Panc1 (cell line): ENCODE measurements at regions not wholly inside any gene's neighbourhood (a gene's known extent, or its start where the extent isn't known, plus 50 kb on each side); places are given as distances from the start of the nearest gene placed in this dataset.

Experiments used
- POLR2AphosphoS5 ChIP-seq: IDR thresholded peaks from 2 replicates; pipeline ENCODE4 v1.6.1; 2012; ENCODE audit warnings: mild to moderate bottlenecking, low read depth, low read length, moderate library complexity
- REST ChIP-seq, 2 experiments: IDR thresholded peaks; 2 replicates each; pipeline ENCODE4 v1.6.1; 2011 to 2012; ENCODE audit warnings: low read depth in 2 of 2, control low read depth in 1 of 2, low read length in 1 of 2, mild to moderate bottlenecking in 1 of 2, moderate library complexity in 1 of 2; ENCODE audit not compliant: insufficient read depth in 1 of 2
- TF ChIP-seq, protein P1 (sequence below): fragments of 450-650 bp; IDR thresholded peaks from 2 replicates; pipeline ENCODE4 v1.5.1; 2017; ENCODE audit warnings: mild to moderate bottlenecking

DNA sequence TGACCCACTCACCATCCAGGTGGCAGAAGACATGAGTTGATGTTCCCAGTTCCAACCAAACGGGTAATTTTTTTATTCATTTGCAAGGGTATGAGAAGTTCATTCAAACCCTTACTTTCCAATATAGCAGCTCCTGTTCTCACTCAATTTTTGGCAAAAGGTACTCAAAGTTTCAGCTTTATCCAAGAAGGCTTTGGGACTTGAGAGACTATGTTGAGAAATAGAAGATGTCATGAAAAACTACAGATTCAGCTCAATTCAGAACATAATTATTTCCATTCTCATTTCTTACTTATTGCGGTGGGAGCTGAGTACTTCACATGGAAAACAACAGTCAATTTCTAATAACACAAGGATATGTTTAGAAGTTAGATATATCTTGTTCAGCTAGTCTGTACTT, 162.3 kb downstream of the FNDC1 start:
- TF ChIP-seq, protein P1, sequence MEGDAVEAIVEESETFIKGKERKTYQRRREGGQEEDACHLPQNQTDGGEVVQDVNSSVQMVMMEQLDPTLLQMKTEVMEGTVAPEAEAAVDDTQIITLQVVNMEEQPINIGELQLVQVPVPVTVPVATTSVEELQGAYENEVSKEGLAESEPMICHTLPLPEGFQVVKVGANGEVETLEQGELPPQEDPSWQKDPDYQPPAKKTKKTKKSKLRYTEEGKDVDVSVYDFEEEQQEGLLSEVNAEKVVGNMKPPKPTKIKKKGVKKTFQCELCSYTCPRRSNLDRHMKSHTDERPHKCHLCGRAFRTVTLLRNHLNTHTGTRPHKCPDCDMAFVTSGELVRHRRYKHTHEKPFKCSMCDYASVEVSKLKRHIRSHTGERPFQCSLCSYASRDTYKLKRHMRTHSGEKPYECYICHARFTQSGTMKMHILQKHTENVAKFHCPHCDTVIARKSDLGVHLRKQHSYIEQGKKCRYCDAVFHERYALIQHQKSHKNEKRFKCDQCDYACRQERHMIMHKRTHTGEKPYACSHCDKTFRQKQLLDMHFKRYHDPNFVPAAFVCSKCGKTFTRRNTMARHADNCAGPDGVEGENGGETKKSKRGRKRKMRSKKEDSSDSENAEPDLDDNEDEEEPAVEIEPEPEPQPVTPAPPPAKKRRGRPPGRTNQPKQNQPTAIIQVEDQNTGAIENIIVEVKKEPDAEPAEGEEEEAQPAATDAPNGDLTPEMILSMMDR = no peak
- TF ChIP-seq POLR2AphosphoS5 (no peak), REST (IDR thresholded peaks at IDR 0.05; ENCODE audit: insufficient read depth in 1 of 2, low read depth in 2 of 2, low read length in 1 of 2) (no peak)
